ENCODE measurements at regions not wholly inside any gene's neighbourhood (a gene's known extent, or its start where the extent isn't known, plus 50 kb on each side); places are given as distances from the start of the nearest gene placed in this dataset.

DNA sequence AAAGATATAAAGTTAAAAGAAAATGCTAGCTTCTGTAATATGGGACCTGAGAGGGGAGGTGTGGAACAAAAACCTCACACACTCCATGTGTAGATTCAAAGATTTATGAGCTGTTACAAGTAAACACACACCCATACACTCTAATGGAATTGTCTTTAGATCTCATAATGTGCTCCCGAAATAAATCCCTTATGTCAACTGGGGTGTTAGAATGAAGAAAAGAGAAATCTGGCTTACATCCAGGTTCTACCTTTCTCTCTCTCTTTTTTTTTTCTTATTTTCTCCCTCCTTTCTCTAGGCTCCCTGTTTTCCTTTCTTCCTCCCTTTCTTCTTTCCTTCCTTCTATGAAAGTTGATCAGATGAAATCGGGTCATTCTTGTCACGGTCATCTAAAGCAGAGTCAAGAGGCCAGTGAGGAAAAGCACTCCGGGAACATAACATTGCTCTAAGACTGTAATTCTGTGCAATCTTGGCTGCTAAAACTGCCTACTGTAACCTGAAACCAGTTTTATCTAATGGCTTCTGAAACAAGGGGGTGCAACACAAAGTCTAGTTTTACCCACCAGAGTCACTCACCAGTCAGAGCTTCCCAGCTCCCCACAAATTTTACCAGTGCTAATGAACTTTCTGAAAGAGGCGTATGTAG lies 68.3 kb upstream of the BTBD3 start:
- H3K4me3 ChIP-seq (ENCODE audit: low read length), result no peak overlapping the region
- Mint-ChIP-seq H3K4me3 (no peak overlapping the region), H3K27ac (no peak overlapping the region), H3K4me1 (ENCODE audit: low read depth) (no peaks in the 10 kb centered on the region), H3K36me3 (ENCODE audit: low read depth) (no peaks in the 10 kb centered on the region), H3K9me3 (peaks cover 2% of the 10 kb centered on the region), H3K27me3 (peaks cover 3% of the 10 kb centered on the region)
- intact Hi-C loops (cut with DNase I, micrococcal nuclease), result no loop called here
- no peaks in the 10 kb centered on the region for H3K27me3 ChIP-seq (ENCODE audit: control insufficient read depth in 1 of 2, insufficient read depth in 2 of 2, low read length in 2 of 2)
- peaks cover 0 to 4% of the 10 kb centered on the region in 2 experiments for H3K9me3 ChIP-seq (ENCODE audit: control insufficient read depth in 1 of 2, insufficient read depth in 1 of 2, low read length in 2 of 2)
- ChIA-PET POLR2A (no interaction called here), CTCF (no interaction called here)
- no peak overlapping the region for H3K27ac ChIP-seq (ENCODE audit: low read depth in 1 of 2, low read length in 2 of 2)
- no peaks in the 10 kb centered on the region for H3K36me3 ChIP-seq (ENCODE audit: insufficient read depth, low read length)
- TF ChIP-seq, protein P1, sequence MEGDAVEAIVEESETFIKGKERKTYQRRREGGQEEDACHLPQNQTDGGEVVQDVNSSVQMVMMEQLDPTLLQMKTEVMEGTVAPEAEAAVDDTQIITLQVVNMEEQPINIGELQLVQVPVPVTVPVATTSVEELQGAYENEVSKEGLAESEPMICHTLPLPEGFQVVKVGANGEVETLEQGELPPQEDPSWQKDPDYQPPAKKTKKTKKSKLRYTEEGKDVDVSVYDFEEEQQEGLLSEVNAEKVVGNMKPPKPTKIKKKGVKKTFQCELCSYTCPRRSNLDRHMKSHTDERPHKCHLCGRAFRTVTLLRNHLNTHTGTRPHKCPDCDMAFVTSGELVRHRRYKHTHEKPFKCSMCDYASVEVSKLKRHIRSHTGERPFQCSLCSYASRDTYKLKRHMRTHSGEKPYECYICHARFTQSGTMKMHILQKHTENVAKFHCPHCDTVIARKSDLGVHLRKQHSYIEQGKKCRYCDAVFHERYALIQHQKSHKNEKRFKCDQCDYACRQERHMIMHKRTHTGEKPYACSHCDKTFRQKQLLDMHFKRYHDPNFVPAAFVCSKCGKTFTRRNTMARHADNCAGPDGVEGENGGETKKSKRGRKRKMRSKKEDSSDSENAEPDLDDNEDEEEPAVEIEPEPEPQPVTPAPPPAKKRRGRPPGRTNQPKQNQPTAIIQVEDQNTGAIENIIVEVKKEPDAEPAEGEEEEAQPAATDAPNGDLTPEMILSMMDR (IDR thresholded peaks at IDR 0.05), result no peak
- ATAC-seq (ENCODE audit: poor library complexity) (no peak), DNase-seq (no peak)
- H3K4me1 ChIP-seq (ENCODE audit: insufficient read depth, low read length), result no peaks in the 10 kb centered on the region

DNA sequence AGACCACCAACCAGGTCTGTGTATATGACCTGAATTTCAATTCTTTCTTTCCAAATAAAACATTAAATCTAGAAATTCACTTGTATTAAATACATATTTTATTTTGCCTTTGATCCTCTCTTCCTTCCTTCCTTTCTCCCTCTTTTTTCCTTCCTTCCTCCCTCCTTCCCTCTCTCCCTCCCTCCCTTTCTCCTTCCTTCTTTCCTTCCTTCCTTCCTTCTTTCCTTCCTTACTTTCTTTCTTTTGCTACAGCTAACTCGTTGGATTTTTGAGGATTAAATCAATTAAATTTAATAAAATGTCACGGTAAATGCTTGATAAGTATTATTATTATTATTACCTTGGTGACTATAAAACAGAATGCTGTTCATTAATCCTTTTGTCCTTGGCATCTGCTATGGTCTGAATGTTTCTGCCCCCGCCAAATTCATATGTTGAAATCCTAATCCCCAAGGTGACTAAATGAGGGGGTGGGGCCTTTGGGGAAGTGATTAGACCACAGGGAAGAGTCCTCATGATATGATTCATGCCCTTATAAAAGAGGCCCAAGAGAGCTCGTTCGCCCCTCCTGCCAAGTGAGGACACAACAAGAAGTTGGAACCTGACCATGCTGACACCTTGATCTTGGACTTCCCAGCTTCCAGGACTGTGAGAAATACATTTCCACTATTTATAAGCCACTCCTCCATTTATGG lies 67.6 kb upstream of the BTBD3 start:
- H3K27ac ChIP-seq (ENCODE audit: low read depth in 1 of 2, low read length in 2 of 2), result no peak overlapping the region
- Mint-ChIP-seq H3K4me1 (ENCODE audit: low read depth) (no peaks in the 10 kb centered on the region), H3K36me3 (ENCODE audit: low read depth) (no peaks in the 10 kb centered on the region), H3K27ac (no peak overlapping the region), H3K4me3 (no peak overlapping the region), H3K9me3 (peaks cover 2% of the 10 kb centered on the region), H3K27me3 (peaks cover 3% of the 10 kb centered on the region)
- no peaks in the 10 kb centered on the region for H3K36me3 ChIP-seq (ENCODE audit: insufficient read depth, low read length)
- H3K4me3 ChIP-seq (ENCODE audit: low read length), result no peak overlapping the region
- intact Hi-C loops (cut with DNase I, micrococcal nuclease), result no loop called here
- H3K27me3 ChIP-seq (ENCODE audit: control insufficient read depth in 1 of 2, insufficient read depth in 2 of 2, low read length in 2 of 2), result no peaks in the 10 kb centered on the region
- POLR2A ChIA-PET, result no interaction called here
- ATAC-seq (ENCODE audit: poor library complexity) (no peak), DNase-seq (no peak)
- TF ChIP-seq, protein P1 (IDR thresholded peaks at IDR 0.05), result no peak
- H3K9me3 ChIP-seq (ENCODE audit: control insufficient read depth in 1 of 2, insufficient read depth in 1 of 2, low read length in 2 of 2), result peaks cover 0 to 8% of the 10 kb centered on the region in 2 experiments
- CTCF ChIA-PET, result no interaction called here
- no peaks in the 10 kb centered on the region for H3K4me1 ChIP-seq (ENCODE audit: insufficient read depth, low read length)

DNA sequence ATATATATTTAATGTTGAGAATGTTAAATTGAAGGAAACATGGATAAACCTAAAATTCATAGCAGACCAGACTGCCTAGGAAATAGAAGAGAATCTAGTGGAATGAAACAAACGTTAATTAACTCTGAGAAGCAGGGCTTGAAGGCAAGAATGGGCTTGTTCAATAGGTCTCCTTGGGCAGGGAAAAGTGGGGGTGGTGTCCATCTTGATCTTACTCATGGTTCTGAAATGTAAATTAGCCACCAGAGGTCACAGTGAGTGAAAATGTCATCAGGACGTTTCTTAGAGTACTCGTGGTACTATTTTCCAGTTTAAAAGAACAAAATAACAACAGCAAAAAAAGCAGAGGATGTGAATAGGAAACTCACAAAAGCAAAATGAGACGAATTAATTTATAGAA lies 66.8 kb upstream of the BTBD3 start:
- Histone ChIP-seq H3K36me3 (ENCODE audit: insufficient read depth, low read length) (no peaks in the 10 kb centered on the region), H3K4me3 (ENCODE audit: low read length) (no peak overlapping the region), H3K27ac (ENCODE audit: low read depth in 1 of 2, low read length in 2 of 2) (no peak overlapping the region), H3K27me3 (ENCODE audit: control insufficient read depth in 1 of 2, insufficient read depth in 2 of 2, low read length in 2 of 2) (no peaks in the 10 kb centered on the region), H3K4me1 (ENCODE audit: insufficient read depth, low read length) (no peaks in the 10 kb centered on the region), H3K9me3 (ENCODE audit: control insufficient read depth in 1 of 2, insufficient read depth in 1 of 2, low read length in 2 of 2) (peaks cover 0 to 8% of the 10 kb centered on the region in 2 experiments)
- Mint-ChIP-seq H3K27ac (no peak overlapping the region), H3K4me3 (no peak overlapping the region), H3K4me1 (ENCODE audit: low read depth) (no peaks in the 10 kb centered on the region), H3K36me3 (ENCODE audit: low read depth) (no peaks in the 10 kb centered on the region), H3K9me3 (peaks cover 2% of the 10 kb centered on the region), H3K27me3 (peaks cover 3% of the 10 kb centered on the region)
- ChIA-PET CTCF (no interaction called here), POLR2A (no interaction called here)
- DNase-seq, result no peak
- no peak for ATAC-seq (ENCODE audit: poor library complexity)
- TF ChIP-seq, protein P1 (IDR thresholded peaks at IDR 0.05), result no peak
- intact Hi-C loops (cut with DNase I, micrococcal nuclease), result no loop called here

All from CD4-positive, alpha-beta T cell (primary cell).